HG03039 (cell line): ENCODE measurements at regions not wholly inside any gene's neighbourhood (a gene's known extent, or its start where the extent isn't known, plus 50 kb on each side); places are given as distances from the start of the nearest gene placed in this dataset.

ENCODE experiments used
- ATAC-seq: cut with Tn5 transposase; IDR thresholded peaks from one replicate; pipeline ENCODE4 v1.9.1; 2021; ENCODE audit warnings: mild to moderate bottlenecking, moderate library complexity; ENCODE audit not compliant: unreplicated experiment

GRCh38 chrX:39946822-39947221, 150.9 kb downstream of the BCOR start:
- no peak for ATAC-seq

DNA sequence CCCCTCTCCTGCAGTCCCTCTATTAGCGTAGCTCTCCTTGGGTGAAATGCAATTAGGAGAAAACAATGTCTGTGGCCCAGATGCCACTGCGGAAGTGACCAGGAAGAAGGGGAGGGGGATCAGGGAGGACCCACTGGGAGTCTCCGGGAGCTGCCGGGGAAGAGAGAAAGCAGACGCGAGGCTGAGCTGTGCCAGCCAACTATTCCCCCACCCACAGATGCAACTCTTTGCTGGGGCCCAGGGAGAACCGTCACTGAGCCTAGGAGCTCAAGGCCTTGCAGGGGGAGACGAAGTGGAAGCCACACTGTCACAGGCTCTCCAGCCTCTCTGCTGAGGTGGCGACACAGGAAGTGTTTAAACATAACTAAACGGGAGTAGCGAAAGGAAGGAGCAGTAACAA, 149.2 kb downstream of the BCOR start:
- ATAC-seq: no peak

GRCh38 chrX:39950018-39950688, 147.6 kb downstream of the BCOR start:
- ATAC-seq: no peak

DNA sequence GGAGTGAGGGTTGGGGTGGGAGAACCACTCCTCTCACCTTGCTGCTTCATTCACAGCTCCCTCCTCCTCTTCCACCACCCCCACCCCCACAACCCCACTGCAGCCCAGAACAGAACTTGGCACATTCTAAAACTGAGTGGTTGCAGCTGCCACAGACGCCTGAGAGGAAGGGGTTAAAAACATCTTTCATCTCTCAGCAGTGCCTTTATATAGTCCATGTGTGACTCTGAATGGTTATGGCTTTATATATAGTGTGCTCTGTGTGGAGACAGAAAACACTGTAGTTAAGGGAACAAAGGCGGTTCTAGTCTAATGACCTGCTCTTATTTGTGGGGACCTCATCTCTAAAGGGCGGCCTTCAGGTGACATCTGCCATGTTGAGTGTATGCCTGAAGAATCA, 144.8 kb downstream of the BCOR start:
- no peak for ATAC-seq

- no peak for ATAC-seq
Measured at GRCh38 chrX:39953879-39954278, 143.9 kb downstream of the BCOR start.

DNA sequence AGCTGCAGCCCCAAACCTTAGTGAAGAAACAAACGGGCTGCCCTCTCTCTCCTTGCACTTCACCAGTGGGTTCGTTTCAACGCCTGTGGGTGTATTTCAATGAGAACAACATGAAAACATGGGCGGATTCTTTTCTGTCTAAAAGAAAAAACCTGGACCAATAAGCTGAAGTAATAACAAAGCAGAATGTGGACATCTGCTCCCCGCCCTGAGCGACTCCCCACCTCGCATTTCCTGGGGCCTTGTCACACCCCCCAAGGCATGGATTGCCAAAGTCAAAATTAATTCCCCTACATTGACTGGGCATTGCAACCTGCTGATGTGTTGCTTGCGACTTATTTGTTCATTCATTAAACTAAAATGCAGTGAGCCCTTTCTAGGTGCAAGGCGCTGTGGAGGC, 142.9 kb downstream of the BCOR start:
- ATAC-seq: no peak

DNA sequence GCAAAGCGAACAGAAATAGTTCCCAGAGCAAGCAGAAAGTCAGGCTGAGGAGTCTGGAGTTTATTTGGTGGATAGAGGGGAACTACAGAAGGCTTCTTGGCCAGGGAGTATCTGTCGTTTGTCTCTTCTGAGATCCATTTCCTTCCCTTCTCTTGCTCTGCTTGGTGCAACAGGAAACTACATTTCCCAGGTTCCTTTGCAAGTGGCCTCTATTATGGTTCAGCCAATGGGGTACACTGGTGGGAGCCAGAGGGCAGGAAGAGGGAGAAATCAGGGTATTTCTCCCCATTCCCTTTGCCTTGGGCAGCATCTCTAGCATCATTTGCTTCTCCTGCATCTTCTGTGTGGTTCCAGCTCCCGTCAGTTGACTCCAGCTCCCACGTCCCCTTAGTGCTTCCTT, 142.1 kb downstream of the BCOR start:
- no peak for ATAC-seq

DNA sequence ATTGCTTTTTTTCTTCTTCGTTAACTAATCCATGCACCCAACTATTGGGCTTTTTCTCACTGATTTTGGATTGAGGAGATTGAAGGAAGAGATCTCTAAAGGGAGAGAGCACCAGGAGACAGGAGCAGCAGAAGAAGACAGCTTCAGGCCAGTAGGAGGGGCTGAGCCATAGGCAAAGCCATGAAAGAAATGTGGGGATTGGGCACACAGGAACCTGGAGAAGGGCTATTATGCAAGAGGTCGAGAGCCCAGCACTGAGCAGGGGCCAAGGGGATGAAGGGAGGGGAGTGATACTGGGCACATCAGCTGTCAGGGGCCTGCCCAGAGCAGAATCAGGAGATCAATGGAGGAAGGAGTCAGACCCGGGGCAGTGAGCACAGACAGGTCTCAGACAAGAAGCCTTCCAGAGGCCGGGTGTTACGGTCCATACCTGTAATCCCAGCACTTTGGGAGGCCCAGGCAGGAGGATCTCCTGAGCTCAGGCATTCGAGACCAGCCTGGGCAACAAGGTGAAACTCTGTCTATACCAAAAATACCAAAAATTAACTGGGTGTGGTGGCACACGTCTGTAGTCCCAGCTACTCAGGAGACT, 140.9 kb downstream of the BCOR start:
- no peak for ATAC-seq

DNA sequence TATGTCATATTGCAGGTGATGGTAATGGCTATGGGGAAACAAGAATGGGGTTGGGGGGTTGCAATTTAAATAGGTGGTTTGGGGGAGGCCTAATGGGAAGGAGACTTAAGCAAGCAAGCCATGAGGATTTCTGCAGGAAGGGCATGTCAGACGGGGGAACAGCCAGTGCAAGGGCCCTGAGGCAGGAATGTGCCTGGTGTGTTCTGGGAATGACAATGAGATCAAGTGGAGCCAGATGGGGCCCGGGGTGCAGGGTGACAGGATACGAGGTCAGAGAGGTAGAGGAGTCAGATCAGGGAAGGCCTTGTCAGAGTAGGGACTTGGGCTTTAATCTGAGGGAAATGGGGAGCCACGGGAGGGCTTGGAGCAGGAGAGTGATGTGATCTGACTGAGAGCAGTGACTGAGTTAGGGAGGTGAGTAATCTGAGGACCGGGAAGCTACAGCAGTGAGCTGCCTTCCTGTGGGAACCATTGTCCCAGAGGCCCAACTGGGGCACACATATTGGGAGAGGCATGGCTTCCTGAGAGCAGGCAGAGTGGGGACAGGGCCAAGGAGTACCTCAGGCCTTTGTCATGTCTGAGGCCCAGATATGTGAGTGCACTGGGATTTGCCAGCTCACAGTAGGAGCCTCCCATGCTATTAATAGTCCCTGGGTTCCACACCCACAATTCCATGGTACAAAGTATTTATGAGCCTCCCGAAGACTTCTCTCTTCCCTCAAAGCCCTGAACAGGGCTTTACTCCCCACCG, 139.8 kb downstream of the BCOR start:
- ATAC-seq: no peak

- no peak for ATAC-seq
Measured at GRCh38 chrX:39958850-39959249, 138.9 kb downstream of the BCOR start.

DNA sequence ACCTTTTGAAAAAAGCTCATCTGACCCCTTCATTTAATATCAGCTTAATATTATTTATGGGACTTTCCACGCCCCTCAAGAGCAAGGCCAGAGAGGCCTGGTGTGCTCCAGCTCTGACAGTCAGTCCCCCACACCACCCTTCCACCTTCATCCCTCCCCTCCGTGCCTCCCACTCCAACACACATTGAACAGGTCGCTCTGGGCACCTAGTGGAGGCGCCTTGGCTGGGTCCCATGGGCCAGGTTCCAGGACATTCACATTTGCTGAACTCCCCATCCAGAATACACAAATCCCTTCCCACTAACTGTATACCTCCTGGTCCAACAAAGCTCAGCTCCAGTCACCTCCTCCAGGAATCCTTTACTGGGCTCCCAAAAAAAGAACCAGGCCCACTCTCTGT, 137.5 kb downstream of the BCOR start:
- no peak for ATAC-seq

DNA sequence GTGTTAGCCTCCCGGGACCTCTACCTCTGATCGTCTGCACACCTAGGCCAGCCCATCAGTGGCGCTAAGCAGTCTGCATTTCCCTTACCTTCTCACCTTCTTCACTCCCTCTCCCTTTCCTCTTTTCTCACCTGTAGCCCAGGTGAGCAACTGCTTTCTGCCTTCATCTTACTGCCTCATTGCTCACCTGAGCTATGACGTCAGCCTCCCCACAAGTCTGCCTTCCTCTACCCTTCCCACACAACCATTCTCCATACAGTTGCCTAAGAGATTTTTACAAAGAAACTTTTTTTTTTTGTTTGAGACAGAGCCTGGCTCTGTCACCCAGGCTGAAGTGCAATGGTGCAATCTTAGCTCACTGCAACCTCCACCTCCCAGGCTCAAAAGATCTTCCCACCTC, 136.3 kb downstream of the BCOR start:
- ATAC-seq: no peak

DNA sequence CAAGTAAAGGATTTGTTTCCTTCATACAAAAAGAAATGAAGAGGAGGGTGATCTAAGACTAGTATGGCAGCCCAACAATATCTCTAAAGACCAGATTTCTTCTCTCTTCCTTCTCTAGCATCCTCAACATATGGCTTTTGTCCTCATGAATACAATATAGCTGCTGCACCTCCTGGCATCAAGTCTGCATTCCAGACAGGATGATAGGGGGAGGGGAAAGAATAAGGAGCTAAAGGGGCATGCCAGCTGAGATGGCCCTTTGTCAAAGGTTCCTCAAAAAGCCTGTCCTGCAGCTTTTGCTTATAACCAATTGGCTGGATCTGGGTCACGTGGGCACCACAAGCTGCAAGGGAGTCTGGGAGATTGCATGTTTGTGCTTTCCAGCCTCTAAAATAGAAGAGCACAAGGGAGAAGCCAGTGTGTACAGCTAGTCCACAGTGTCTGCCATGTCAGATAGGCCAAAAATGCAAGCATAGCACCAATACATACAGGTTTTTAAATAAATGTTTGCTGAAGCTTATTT, 132.6 kb downstream of the BCOR start:
- no peak for ATAC-seq

- ATAC-seq: no peak
Measured at GRCh38 chrX:39966176-39966575, 131.6 kb downstream of the BCOR start.

- ATAC-seq: no peak
Measured at GRCh38 chrX:39967348-39967747, 130.4 kb downstream of the BCOR start.

- ATAC-seq: no peak
Measured at GRCh38 chrX:39969099-39969818, 128.5 kb downstream of the BCOR start.

GRCh38 chrX:39969819-39970504, 127.8 kb downstream of the BCOR start:
- ATAC-seq: no peak

GRCh38 chrX:39971760-39972159, 126.0 kb downstream of the BCOR start:
- ATAC-seq: no peak

DNA sequence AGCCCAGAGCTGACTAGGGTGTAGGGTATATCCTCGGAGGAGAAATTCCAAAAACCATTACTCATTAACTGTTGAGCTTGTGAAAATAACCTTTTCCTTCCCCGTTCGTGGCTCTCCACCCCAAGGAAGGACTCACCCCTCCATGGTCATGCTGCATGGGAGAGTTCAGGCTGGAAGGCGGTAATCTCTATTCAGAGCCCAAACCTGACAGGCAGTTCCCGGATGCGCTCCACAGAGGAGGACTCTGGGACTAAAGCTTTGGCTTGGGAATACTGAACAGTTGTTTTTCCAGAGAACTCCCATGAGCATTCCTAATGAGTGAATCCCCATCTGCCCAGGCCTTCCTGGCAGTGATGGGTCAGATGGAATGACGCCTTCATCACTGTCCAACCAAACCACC, 125.4 kb downstream of the BCOR start:
- ATAC-seq: no peak

DNA sequence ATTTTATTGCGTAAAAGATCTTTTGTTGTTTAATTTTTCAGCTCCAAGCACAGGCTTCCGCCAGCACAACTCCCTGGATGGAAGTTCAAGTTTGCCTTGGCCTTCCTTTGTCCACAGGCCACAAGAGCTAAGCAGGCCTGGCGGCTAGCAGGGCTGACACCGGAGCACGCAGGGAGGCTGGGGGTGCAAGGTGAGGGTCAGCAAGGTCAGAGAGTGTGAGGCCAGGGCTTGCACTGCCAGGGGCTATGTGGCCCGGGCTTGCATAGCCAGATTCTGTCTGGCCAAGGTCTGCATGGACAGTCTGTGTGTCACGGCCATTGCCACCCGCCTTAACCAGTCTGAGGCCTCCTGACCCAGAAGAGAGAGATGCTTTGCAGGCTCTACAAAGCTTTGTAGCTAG, 123.9 kb downstream of the BCOR start:
- no peak for ATAC-seq

GRCh38 chrX:39974270-39974669, 123.5 kb downstream of the BCOR start:
- ATAC-seq: no peak
